ENCODE measurements at regions not wholly inside any gene's neighbourhood (a gene's known extent, or its start where the extent isn't known, plus 50 kb on each side); places are given as distances from the start of the nearest gene placed in this dataset.

DNA sequence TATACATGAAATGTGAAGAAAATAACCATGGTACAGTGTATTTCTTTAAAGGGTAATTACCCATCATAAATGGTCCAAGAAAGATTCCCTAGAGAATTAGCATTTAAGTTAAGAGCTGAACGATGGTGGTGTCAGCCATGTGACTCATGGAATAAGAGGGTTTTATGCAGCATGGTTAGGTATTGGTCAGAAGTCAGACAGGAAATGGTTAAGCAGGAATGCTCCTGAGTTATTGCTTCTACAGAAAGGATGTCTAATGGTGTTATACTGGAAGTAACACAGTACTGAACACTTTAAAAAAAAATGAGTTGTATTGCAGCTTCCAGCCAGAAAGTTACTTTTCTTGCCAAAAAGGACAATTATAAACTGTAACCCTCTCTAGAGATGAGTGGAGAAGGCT lies 72.7 kb upstream of the UBE2E3 start:
- Histone ChIP-seq H3K9me3 (ENCODE audit: control insufficient read depth, insufficient read depth, low read depth, low read length) (no peaks in the 10 kb centered on the region), H3K27ac (ENCODE audit: low read length) (no peak overlapping the region), H3K27me3 (ENCODE audit: control insufficient read depth, insufficient read depth, low read length) (no peaks in the 10 kb centered on the region), H3K4me1 (ENCODE audit: control insufficient read depth, insufficient read depth, low read length) (no peaks in the 10 kb centered on the region), H3K36me3 (ENCODE audit: control insufficient read depth, insufficient read depth, low read length) (no peaks in the 10 kb centered on the region), H3K4me3 (ENCODE audit: low read depth in 2 of 2, low read length in 2 of 2) (no peak overlapping the region)
- ChIA-PET POLR2A (interaction anchor here (0.6 kb wide), 1 partner anchor 901 kb away, joined by 14 read pairs; the partner anchor contains the start of gene CWC22), CTCF (no interaction called here)
- in situ Hi-C loops (cut with HindIII; ENCODE audit: low pct_unique_long_range_greater_than_20kb, low sequenced_read_pairs) (no loop called here), intact Hi-C loops (cut with micrococcal nuclease; ENCODE audit: unreplicated experiment) (no loop called here)
- no peak for TF ChIP-seq TCF7L2 (IDR thresholded peaks at IDR 0.05; ENCODE audit: low read depth, low read length)
- TF ChIP-seq CTCF (IDR thresholded peaks at IDR 0.05): no peak
- TF ChIP-seq SIN3A (IDR thresholded peaks at IDR 0.05; ENCODE audit: borderline replicate concordance, insufficient read depth, low read depth, low read length): no peak
- TF ChIP-seq POLR2AphosphoS5 (IDR thresholded peaks at IDR 0.05; ENCODE audit: low read depth, low read length): no peak
- TF ChIP-seq, protein P1, sequence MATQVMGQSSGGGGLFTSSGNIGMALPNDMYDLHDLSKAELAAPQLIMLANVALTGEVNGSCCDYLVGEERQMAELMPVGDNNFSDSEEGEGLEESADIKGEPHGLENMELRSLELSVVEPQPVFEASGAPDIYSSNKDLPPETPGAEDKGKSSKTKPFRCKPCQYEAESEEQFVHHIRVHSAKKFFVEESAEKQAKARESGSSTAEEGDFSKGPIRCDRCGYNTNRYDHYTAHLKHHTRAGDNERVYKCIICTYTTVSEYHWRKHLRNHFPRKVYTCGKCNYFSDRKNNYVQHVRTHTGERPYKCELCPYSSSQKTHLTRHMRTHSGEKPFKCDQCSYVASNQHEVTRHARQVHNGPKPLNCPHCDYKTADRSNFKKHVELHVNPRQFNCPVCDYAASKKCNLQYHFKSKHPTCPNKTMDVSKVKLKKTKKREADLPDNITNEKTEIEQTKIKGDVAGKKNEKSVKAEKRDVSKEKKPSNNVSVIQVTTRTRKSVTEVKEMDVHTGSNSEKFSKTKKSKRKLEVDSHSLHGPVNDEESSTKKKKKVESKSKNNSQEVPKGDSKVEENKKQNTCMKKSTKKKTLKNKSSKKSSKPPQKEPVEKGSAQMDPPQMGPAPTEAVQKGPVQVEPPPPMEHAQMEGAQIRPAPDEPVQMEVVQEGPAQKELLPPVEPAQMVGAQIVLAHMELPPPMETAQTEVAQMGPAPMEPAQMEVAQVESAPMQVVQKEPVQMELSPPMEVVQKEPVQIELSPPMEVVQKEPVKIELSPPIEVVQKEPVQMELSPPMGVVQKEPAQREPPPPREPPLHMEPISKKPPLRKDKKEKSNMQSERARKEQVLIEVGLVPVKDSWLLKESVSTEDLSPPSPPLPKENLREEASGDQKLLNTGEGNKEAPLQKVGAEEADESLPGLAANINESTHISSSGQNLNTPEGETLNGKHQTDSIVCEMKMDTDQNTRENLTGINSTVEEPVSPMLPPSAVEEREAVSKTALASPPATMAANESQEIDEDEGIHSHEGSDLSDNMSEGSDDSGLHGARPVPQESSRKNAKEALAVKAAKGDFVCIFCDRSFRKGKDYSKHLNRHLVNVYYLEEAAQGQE (IDR thresholded peaks at IDR 0.05; ENCODE audit: insufficient read depth in 1 of 2, low read depth in 2 of 2, low read length in 1 of 2): no peak
- BruUV-seq (replicated peaks): no TSS peak
- DNase-seq (ENCODE audit: low read depth, low spot score): no peak
- ATAC-seq: no peak

GRCh38 chr2:180905461-180905860 lies 74.9 kb upstream of the UBE2E3 start:
- H3K27me3 ChIP-seq (ENCODE audit: control insufficient read depth, insufficient read depth, low read length): no peaks in the 10 kb centered on the region
- ATAC-seq (no peak), DNase-seq (ENCODE audit: low read depth, low spot score) (no peak)
- POLR2A ChIA-PET: no interaction called here
- H3K9me3 ChIP-seq (ENCODE audit: control insufficient read depth, insufficient read depth, low read depth, low read length): no peaks in the 10 kb centered on the region
- no peak for TF ChIP-seq CTCF (IDR thresholded peaks at IDR 0.05)
- TF ChIP-seq TCF7L2 (IDR thresholded peaks at IDR 0.05; ENCODE audit: low read depth, low read length): no peak
- TF ChIP-seq, protein P1 (IDR thresholded peaks at IDR 0.05; ENCODE audit: insufficient read depth in 1 of 2, low read depth in 2 of 2, low read length in 1 of 2): no peak
- TF ChIP-seq POLR2AphosphoS5 (IDR thresholded peaks at IDR 0.05; ENCODE audit: low read depth, low read length): no peak
- TF ChIP-seq SIN3A (IDR thresholded peaks at IDR 0.05; ENCODE audit: borderline replicate concordance, insufficient read depth, low read depth, low read length): no peak
- intact Hi-C loops (cut with micrococcal nuclease; ENCODE audit: unreplicated experiment): no loop called here
- H3K4me3 ChIP-seq (ENCODE audit: low read depth in 2 of 2, low read length in 2 of 2): no peak overlapping the region
- H3K36me3 ChIP-seq (ENCODE audit: control insufficient read depth, insufficient read depth, low read length): no peaks in the 10 kb centered on the region
- in situ Hi-C loops (cut with HindIII; ENCODE audit: low pct_unique_long_range_greater_than_20kb, low sequenced_read_pairs): no loop called here
- BruUV-seq (replicated peaks): no TSS peak
- no peaks in the 10 kb centered on the region for H3K4me1 ChIP-seq (ENCODE audit: control insufficient read depth, insufficient read depth, low read length)
- CTCF ChIA-PET: no interaction called here
- H3K27ac ChIP-seq (ENCODE audit: low read length): no peak overlapping the region
